OCI-LY3 (cell line): ENCODE measurements at regions not wholly inside any gene's neighbourhood (a gene's known extent, or its start where the extent isn't known, plus 50 kb on each side); places are given as distances from the start of the nearest gene placed in this dataset.

Experiments used
- H2AFZ ChIP-seq: fragments of 200-600, 300-600 bp; shearing (Covaris generic); 2 replicates; pipeline ENCODE4 v1.6.0; 2014; ENCODE audit warnings: antibody characterized with exemption, low read depth, low read length
- H3K27ac ChIP-seq: fragments of 200-600, 300-600 bp; sonication (generic); 2 replicates; pipeline ENCODE4 v1.5.1; 2014; ENCODE audit warnings: mild to moderate bottlenecking, low read length, moderate library complexity, mixed read lengths
- H3K27me3 ChIP-seq: fragments of 200-600, 300-600 bp; sonication (generic); 2 replicates; pipeline ENCODE4 v1.6.1; 2014; ENCODE audit warnings: low read depth, low read length, mixed read lengths
- H3K36me3 ChIP-seq: fragments of 200-600, 300-600 bp; sonication (generic); replicated peaks from 2 replicates; pipeline ENCODE3; 2014; ENCODE audit warnings: low read depth, low read length, mixed read lengths
- H3K4me1 ChIP-seq: fragments of 300-600, 200-600 bp; sonication (generic); 2 replicates; pipeline ENCODE4 v1.6.1; 2014; ENCODE audit warnings: low read length, mixed read lengths
- H3K4me2 ChIP-seq: fragments of 200-600, 300-600 bp; sonication (generic); 2 replicates; pipeline ENCODE4 v1.6.1; 2014; ENCODE audit warnings: low read length, mixed read lengths
- H3K4me3 ChIP-seq: fragments of 300-600, 200-600 bp; sonication (generic); 2 replicates; pipeline ENCODE4 v1.5.1; 2014; ENCODE audit warnings: antibody characterized with exemption, mild to moderate bottlenecking, low read length, moderate library complexity
- H3K79me2 ChIP-seq: fragments of 300-600, 200-600 bp; shearing (Covaris generic); 2 replicates; pipeline ENCODE4 v1.6.1; 2014; ENCODE audit warnings: mild to moderate bottlenecking, low read length, mixed read lengths
- H3K9ac ChIP-seq: fragments of 300-600, 200-600 bp; shearing (Covaris generic); 2 replicates; pipeline ENCODE4 v1.6.0; 2014; ENCODE audit warnings: mild to moderate bottlenecking, low read length, moderate library complexity
- H3K9me3 ChIP-seq: fragments of 200-600, 300-600 bp; shearing (Covaris generic); 2 replicates; pipeline ENCODE4 v1.6.1; 2014; ENCODE audit warnings: low read length, mixed read lengths; ENCODE audit not compliant: insufficient read depth
- H4K20me1 ChIP-seq: fragments of 200-600, 300-600 bp; sonication (generic); 2 replicates; pipeline ENCODE4 v1.6.1; 2016; ENCODE audit warnings: low read length, mixed read lengths; ENCODE audit not compliant: insufficient read depth
- EZH2phosphoT487 ChIP-seq: fragments of 200-600 bp; shearing (Covaris generic); IDR thresholded peaks from 2 replicates; pipeline ENCODE4 v1.6.1; 2018; ENCODE audit warnings: antibody characterized with exemption, mixed run types, low read depth
- TF ChIP-seq, protein P1 (sequence below): fragments of 200-600, 300-600 bp; sonication (generic); IDR thresholded peaks from 2 replicates; pipeline ENCODE4 v1.5.1; 2014; ENCODE audit warnings: antibody characterized with exemption, low read length, low read depth

DNA sequence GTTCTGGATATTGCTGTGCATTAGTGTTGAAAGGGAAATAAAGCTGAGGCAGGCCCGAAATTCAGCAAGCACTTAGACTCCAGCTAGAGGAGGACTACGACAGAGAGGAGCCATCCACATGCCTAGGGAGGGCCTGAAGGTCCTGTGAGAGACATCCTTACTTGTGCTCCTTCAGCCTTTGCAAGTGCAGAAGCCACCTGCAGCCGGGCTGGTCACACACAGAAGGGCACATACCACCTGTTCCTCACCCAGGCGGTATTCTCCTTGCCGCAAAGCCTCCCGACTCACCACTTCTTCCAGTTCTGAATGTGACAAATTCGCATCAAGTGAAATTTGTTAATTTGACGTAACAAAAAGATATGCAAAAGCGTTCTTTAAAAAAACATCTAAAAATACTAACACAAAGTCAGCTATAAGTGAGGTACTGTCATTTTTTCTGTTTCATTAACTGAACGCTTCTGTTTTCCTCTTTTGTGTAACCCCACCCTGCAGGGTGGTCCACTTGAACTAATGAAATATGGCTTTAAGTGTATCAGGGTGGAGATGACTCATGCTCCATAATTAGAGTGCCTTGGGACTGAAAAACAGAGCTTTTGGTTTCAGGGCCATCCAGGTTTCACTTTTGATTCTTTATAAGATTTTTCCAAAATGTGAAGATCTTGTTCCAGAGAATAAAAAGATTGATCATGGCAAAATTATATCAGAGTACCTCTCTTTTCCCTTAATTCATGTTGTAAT is 467.9 kb upstream of the ATP11B start:
- Histone ChIP-seq H3K4me1 (peaks cover 11% of the 10 kb centered on the region), H3K4me2 (peak overlapping the region; percentile 56), H3K36me3 (no peaks in the 10 kb centered on the region)

DNA sequence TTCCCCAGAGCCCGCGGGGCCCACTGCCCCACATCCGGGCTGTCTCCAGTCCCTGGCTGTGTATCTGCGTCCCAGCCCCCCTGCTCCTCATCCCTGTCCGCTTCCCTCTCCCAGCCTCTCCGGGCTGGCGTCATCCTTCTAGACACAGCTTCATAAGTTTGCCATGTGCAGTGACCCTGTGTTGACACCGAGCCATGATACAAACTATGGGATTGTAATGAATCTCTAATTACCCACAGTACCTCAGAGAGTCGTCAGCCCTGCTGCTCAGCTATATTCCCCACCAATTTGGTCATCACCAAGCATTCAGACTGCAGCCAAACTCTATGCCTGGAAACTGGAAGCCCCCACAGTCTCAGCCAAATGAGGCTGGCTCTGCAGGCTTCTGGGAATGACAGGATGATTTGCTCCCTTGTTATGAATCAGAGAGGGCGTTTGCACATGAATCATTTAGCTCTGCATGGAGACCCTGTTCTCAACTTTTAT is 466.1 kb upstream of the ATP11B start:
- Histone ChIP-seq H3K4me2 (no peak overlapping the region), H2AFZ (no peak overlapping the region), H3K27me3 (no peaks in the 10 kb centered on the region), H3K27ac (no peak overlapping the region), H3K4me1 (peaks cover 11% of the 10 kb centered on the region), H4K20me1 (no peaks in the 10 kb centered on the region), H3K4me3 (no peak overlapping the region), H3K79me2 (no peaks in the 10 kb centered on the region), H3K9me3 (no peaks in the 10 kb centered on the region), H3K9ac (no peak overlapping the region), H3K36me3 (no peaks in the 10 kb centered on the region)
- TF ChIP-seq EZH2phosphoT487 = no peak

More for the DNA sequence above, 467.9 kb upstream of the ATP11B start:
- Histone ChIP-seq H4K20me1 (no peaks in the 10 kb centered on the region), H3K9me3 (0 out of 2 replicates have a peak, but pooled peaks cover 1% of the 10 kb centered on the region), H2AFZ (peak overlapping the region; percentile 62), H3K27me3 (no peaks in the 10 kb centered on the region), H3K9ac (no peak overlapping the region), H3K79me2 (no peaks in the 10 kb centered on the region), H3K27ac (no peak overlapping the region), H3K4me3 (peak overlapping the region; percentile 34)
- TF ChIP-seq, protein P1, sequence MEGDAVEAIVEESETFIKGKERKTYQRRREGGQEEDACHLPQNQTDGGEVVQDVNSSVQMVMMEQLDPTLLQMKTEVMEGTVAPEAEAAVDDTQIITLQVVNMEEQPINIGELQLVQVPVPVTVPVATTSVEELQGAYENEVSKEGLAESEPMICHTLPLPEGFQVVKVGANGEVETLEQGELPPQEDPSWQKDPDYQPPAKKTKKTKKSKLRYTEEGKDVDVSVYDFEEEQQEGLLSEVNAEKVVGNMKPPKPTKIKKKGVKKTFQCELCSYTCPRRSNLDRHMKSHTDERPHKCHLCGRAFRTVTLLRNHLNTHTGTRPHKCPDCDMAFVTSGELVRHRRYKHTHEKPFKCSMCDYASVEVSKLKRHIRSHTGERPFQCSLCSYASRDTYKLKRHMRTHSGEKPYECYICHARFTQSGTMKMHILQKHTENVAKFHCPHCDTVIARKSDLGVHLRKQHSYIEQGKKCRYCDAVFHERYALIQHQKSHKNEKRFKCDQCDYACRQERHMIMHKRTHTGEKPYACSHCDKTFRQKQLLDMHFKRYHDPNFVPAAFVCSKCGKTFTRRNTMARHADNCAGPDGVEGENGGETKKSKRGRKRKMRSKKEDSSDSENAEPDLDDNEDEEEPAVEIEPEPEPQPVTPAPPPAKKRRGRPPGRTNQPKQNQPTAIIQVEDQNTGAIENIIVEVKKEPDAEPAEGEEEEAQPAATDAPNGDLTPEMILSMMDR = no peak
- TF ChIP-seq EZH2phosphoT487 = no peak

DNA sequence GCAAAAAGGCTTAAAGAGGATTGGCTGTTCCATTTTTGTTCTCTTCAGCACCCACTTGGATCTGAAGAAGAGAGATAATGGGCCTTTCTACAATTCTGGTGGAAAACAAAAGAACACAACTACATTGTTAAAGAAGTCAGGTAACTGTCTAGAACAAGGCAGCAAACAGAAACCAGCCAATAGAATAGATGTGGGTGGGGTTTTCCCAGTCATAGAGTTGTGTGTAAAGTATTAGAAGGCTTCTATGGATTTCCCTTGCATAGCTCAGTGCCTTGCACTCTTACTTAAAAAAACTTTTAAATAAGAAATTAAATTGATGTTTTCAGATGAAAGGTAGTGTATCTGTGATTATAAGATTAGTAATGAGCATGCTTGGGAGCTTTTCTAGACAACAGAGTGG is 462.7 kb upstream of the ATP11B start:
- H3K4me3 ChIP-seq = no peak overlapping the region
- no peak overlapping the region for H3K9ac ChIP-seq
- peaks cover 3% of the 10 kb centered on the region for H3K4me1 ChIP-seq
- H3K36me3 ChIP-seq = no peaks in the 10 kb centered on the region
- no peaks in the 10 kb centered on the region for H4K20me1 ChIP-seq
- no peak overlapping the region for H3K4me2 ChIP-seq
- H3K27ac ChIP-seq = no peak overlapping the region
- H3K27me3 ChIP-seq = no peaks in the 10 kb centered on the region
- TF ChIP-seq EZH2phosphoT487 = no peak
- TF ChIP-seq, protein P1 = no peak
- no peak overlapping the region for H2AFZ ChIP-seq
- no peaks in the 10 kb centered on the region for H3K9me3 ChIP-seq
- H3K79me2 ChIP-seq = no peaks in the 10 kb centered on the region

DNA sequence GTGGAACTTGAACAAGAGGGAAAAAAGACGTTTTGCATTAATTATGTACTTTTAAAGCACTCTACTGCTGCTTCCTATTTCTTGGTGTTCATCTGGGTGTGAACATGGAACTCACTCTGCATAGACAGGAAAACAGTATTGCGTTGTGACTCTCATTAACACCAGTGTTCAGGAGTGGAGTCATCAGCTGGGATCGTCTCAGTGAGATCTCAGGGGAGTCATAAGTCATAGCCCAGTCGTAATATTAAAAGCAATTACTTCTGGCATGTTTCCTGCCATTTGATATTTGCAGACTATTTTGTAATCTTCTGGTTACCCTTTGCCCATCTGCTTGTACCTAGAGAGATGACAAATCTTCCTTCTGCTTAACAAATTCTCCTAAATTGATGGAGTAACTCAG is 462.0 kb upstream of the ATP11B start:
- Histone ChIP-seq H3K4me1 (no peaks in the 10 kb centered on the region), H3K36me3 (no peaks in the 10 kb centered on the region), H3K27me3 (no peaks in the 10 kb centered on the region), H3K4me3 (no peak overlapping the region), H3K9ac (no peak overlapping the region), H3K79me2 (no peaks in the 10 kb centered on the region), H3K4me2 (no peak overlapping the region), H2AFZ (no peak overlapping the region), H3K9me3 (no peaks in the 10 kb centered on the region), H3K27ac (no peak overlapping the region), H4K20me1 (no peaks in the 10 kb centered on the region)
- no peak for TF ChIP-seq EZH2phosphoT487
- TF ChIP-seq, protein P1 = no peak
